GM23338 (cell line): ENCODE measurements at regions not wholly inside any gene's neighbourhood (a gene's known extent, or its start where the extent isn't known, plus 50 kb on each side); places are given as distances from the start of the nearest gene placed in this dataset.

Experiments used
- ATAC-seq: fragments of 200-7000 bp; cut with Tn5 transposase; 3 replicates; pipeline ENCODE4 v1.9.1; 2020
- DNase-seq: peaks from one replicate; pipeline ENCODE4 v3.0.0-alpha.2; 2015; ENCODE audit warnings: low spot score
- H2AFZ ChIP-seq: fragments of 200-600 bp; sonication (generic); 2 replicates; pipeline ENCODE4 v1.8.0; 2016; ENCODE audit warnings: antibody characterized with exemption, mild to moderate bottlenecking, moderate library complexity
- H3F3A ChIP-seq: fragments of 200-600 bp; sonication (generic); replicated peaks from 2 replicates; pipeline ENCODE4 v1.8.0; 2017; ENCODE audit warnings: antibody characterized with exemption, mixed run types, low read depth
- H3K27ac ChIP-seq: fragments of 200-600 bp; sonication (generic); 2 replicates; pipeline ENCODE4 v1.6.1; 2016; ENCODE audit warnings: low read depth
- H3K27me3 ChIP-seq: fragments of 200-600 bp; sonication (generic); 2 replicates; pipeline ENCODE4 v1.8.0; 2016; ENCODE audit warnings: mild to moderate bottlenecking, mixed run types, moderate library complexity; ENCODE audit not compliant: insufficient read depth
- H3K36me3 ChIP-seq: fragments of 200-600 bp; sonication (generic); 2 replicates; pipeline ENCODE4 v1.8.0; 2016; ENCODE audit warnings: mild to moderate bottlenecking; ENCODE audit not compliant: insufficient read depth
- H3K4me1 ChIP-seq: fragments of 200-600 bp; sonication (generic); 2 replicates; pipeline ENCODE4 v1.8.0; 2016; ENCODE audit warnings: mild to moderate bottlenecking, moderate library complexity; ENCODE audit not compliant: insufficient read depth
- H3K4me2 ChIP-seq: fragments of 200-600 bp; sonication (generic); 2 replicates; pipeline ENCODE4 v1.7.1; 2017; ENCODE audit warnings: mixed run types
- H3K4me3 ChIP-seq: fragments of 200-600 bp; sonication (generic); 2 replicates; pipeline ENCODE4 v1.6.1; 2016; ENCODE audit warnings: mixed run types
- H3K79me2 ChIP-seq: fragments of 200-600 bp; sonication (generic); replicated peaks from 2 replicates; pipeline ENCODE4 v1.8.0; 2017; ENCODE audit warnings: mild to moderate bottlenecking; ENCODE audit not compliant: insufficient read depth
- H3K9me2 ChIP-seq: fragments of 200-600 bp; sonication (generic); 2 replicates; pipeline ENCODE4 v1.8.0; 2017; ENCODE audit not compliant: insufficient read depth
- H4K20me1 ChIP-seq: fragments of 200-600 bp; sonication (generic); replicated peaks from 2 replicates; pipeline ENCODE4 v1.8.0; 2017; ENCODE audit warnings: mild to moderate bottlenecking; ENCODE audit not compliant: insufficient read depth
- H3K27ac Mint-ChIP-seq: 2 replicates; pipeline ENCODE4 v1.8.0; 2020; ENCODE audit warnings: inconsistent platforms, mild to moderate bottlenecking, moderate library complexity, mixed read lengths
- H3K27me3 Mint-ChIP-seq: 3 replicates; pipeline ENCODE4 v1.8.0; 2022; ENCODE audit warnings: low read depth, mild to moderate bottlenecking, moderate library complexity, mixed read lengths, inconsistent platforms; ENCODE audit not compliant: insufficient read depth, poor library complexity
- H3K36me3 Mint-ChIP-seq: 3 replicates; pipeline ENCODE4 v1.8.0; 2021; ENCODE audit warnings: low read depth, mild to moderate bottlenecking, inconsistent platforms, moderate library complexity, mixed read lengths
- H3K4me1 Mint-ChIP-seq: 3 replicates; pipeline ENCODE4 v1.8.0; 2020; ENCODE audit warnings: mild to moderate bottlenecking, inconsistent platforms, mixed read lengths
- H3K4me3 Mint-ChIP-seq: 3 replicates; pipeline ENCODE4 v1.8.0; 2021; ENCODE audit warnings: moderate library complexity, mild to moderate bottlenecking, inconsistent platforms, mixed read lengths
- H3K9me3 Mint-ChIP-seq: 3 replicates; pipeline ENCODE4 v1.8.0; 2020; ENCODE audit warnings: moderate library complexity, mild to moderate bottlenecking, inconsistent platforms, mixed read lengths
- CREB1 ChIP-seq: fragments of 250-450 bp; sonication (Bioruptor Pico); IDR thresholded peaks from 2 replicates; pipeline ENCODE4 v1.5.0; 2020; ENCODE audit warnings: low read depth, mild to moderate bottlenecking, moderate library complexity
- CTCF ChIP-seq, 2 experiments: fragments of 200-600 bp in 1 of 2; sonication (generic) in 1 of 2; conservative IDR thresholded peaks; 2 replicates each; pipeline versions ENCODE4 v1.5.1 to v1.6.1; 2016 to 2017; ENCODE audit warnings: antibody characterized with exemption in 2 of 2, low read depth in 2 of 2, mild to moderate bottlenecking in 2 of 2, moderate library complexity in 1 of 2
- ETS1 ChIP-seq: IDR thresholded peaks from 2 replicates; pipeline ENCODE4 v1.6.1; 2016; ENCODE audit warnings: antibody characterized with exemption
- EZH2 ChIP-seq: fragments of 200-600 bp; sonication (generic); IDR thresholded peaks from one replicate; pipeline ENCODE4 v1.8.0; 2017; ENCODE audit warnings: antibody characterized with exemption, mild to moderate bottlenecking, low read depth; ENCODE audit not compliant: unreplicated experiment
- EZH2phosphoT487 ChIP-seq: fragments of 200-600 bp; sonication (generic); IDR thresholded peaks from one replicate; pipeline ENCODE4 v1.8.1; 2018; ENCODE audit warnings: antibody characterized with exemption; ENCODE audit not compliant: unreplicated experiment
- JUNB ChIP-seq: IDR thresholded peaks from one replicate; pipeline ENCODE4 v1.6.1; 2016; ENCODE audit warnings: antibody characterized with exemption; ENCODE audit not compliant: unreplicated experiment
- NANOG ChIP-seq: IDR thresholded peaks from 2 replicates; pipeline ENCODE4 v1.6.1; 2016; ENCODE audit warnings: antibody characterized with exemption, borderline replicate concordance
- POLR2AphosphoS5 ChIP-seq: IDR thresholded peaks from 2 replicates; pipeline ENCODE4 v1.6.1; 2016; ENCODE audit warnings: antibody characterized with exemption, low read depth
- REST ChIP-seq: IDR thresholded peaks from one replicate; pipeline ENCODE4 v1.6.1; 2018; ENCODE audit warnings: antibody characterized with exemption; ENCODE audit not compliant: unreplicated experiment
- STAT1 ChIP-seq: IDR thresholded peaks from one replicate; pipeline ENCODE4 v1.6.1; 2016; ENCODE audit warnings: antibody characterized with exemption; ENCODE audit not compliant: unreplicated experiment
- ZNF331 ChIP-seq: fragments of 250-450 bp; sonication (Bioruptor Pico); IDR thresholded peaks from 2 replicates; pipeline ENCODE4 v1.5.0; 2020; ENCODE audit warnings: low read depth, mild to moderate bottlenecking, moderate library complexity
- ZNF462 ChIP-seq: fragments of 250-450 bp; sonication (Bioruptor Pico); IDR thresholded peaks from 2 replicates; pipeline ENCODE4 v1.5.0; 2020; ENCODE audit warnings: mild to moderate bottlenecking, moderate library complexity

GRCh38 chr6:141735126-141735525, 397.6 kb upstream of the GJE1 start:
- H3K27ac Mint-ChIP-seq: no peak overlapping the region
- H3K27ac ChIP-seq: no peak overlapping the region
- H3K9me2 ChIP-seq: no peaks in the 10 kb centered on the region
- no peaks in the 10 kb centered on the region for H3K36me3 ChIP-seq
- no peaks in the 10 kb centered on the region for H3K79me2 ChIP-seq
- no peaks in the 10 kb centered on the region for H3K4me1 ChIP-seq
- TF ChIP-seq POLR2AphosphoS5: no peak
- no peak for TF ChIP-seq ZNF331
- TF ChIP-seq EZH2phosphoT487: no peak
- no peak for TF ChIP-seq CTCF (conservative IDR thresholded peaks at IDR 0.05; ENCODE audit: low read depth in 2 of 2)
- TF ChIP-seq EZH2: no peak
- TF ChIP-seq ETS1: no peak
- TF ChIP-seq CREB1: no peak
- no peak for TF ChIP-seq REST
- TF ChIP-seq JUNB: no peak
- TF ChIP-seq STAT1: no peak
- no peak for TF ChIP-seq ZNF462
- TF ChIP-seq NANOG: no peak
- no peaks in the 10 kb centered on the region for H4K20me1 ChIP-seq
- H3K4me1 Mint-ChIP-seq: no peaks in the 10 kb centered on the region
- DNase-seq (no peak), ATAC-seq (no peak)
- no peaks in the 10 kb centered on the region for H3K27me3 ChIP-seq
- no peaks in the 10 kb centered on the region for H3K27me3 Mint-ChIP-seq
- no peak overlapping the region for H2AFZ ChIP-seq
- H3K9me3 Mint-ChIP-seq: no peaks in the 10 kb centered on the region
- H3K36me3 Mint-ChIP-seq: no peaks in the 10 kb centered on the region
- no peak overlapping the region for H3K4me3 ChIP-seq
- no peak overlapping the region for H3K4me3 Mint-ChIP-seq
- H3K4me2 ChIP-seq: no peak overlapping the region
- no peaks in the 10 kb centered on the region for H3F3A ChIP-seq
